Uterus (tissue), 3 donors: ENCODE measurements at regions not wholly inside any gene's neighbourhood (a gene's known extent, or its start where the extent isn't known, plus 50 kb on each side); places are given as distances from the start of the nearest gene placed in this dataset.

Source experiments
- DNase-seq, 2 donors: peaks; one replicate each; pipeline ENCODE4 v3.0.0-alpha.2; 2019 to 2020
- H3K27ac ChIP-seq, 2 donors: fragments of 200-600 bp; sonication (generic); 1 replicate in 1 of 2; 2 replicates in 1 of 2; pipeline ENCODE4 v1.5.1; 2016 to 2018
- H3K27me3 ChIP-seq, 2 donors: fragments of 200-600 bp; sonication (generic); one replicate each; pipeline ENCODE4 v1.5.1; 2018 to 2019; ENCODE audit warnings: control low read depth in 1 of 2
- H3K36me3 ChIP-seq, 2 donors: fragments of 200-600 bp; sonication (generic); one replicate each; pipeline ENCODE4 v1.5.1; 2019; ENCODE audit warnings: control low read depth in 1 of 2
- H3K4me1 ChIP-seq, 2 donors: fragments of 200-600 bp; sonication (generic); one replicate each; pipeline ENCODE4 v1.5.1; 2018 to 2019; ENCODE audit warnings: control low read depth in 1 of 2
- H3K4me3 ChIP-seq, 2 donors: fragments of 200-600 bp; sonication (generic); 1 replicate in 1 of 2; 2 replicates in 1 of 2; pipeline ENCODE4 v1.5.1; 2018 to 2019; ENCODE audit warnings: mild to moderate bottlenecking in 1 of 2
- H3K9me3 ChIP-seq, 2 donors: fragments of 200-600 bp; sonication (generic); one replicate each; pipeline ENCODE4 v1.5.1; 2019; ENCODE audit warnings: control low read depth in 1 of 2
- POLR2A ChIP-seq, 2 donors: fragments of 450-650 bp; IDR thresholded peaks; one replicate each; pipeline ENCODE4 v1.6.1; 2016; ENCODE audit warnings: antibody characterized with exemption in 2 of 2, mild to moderate bottlenecking in 1 of 2, moderate library complexity in 1 of 2
- intact Hi-C: fragments of 100-400 bp; cut with DNase I; formaldehyde crosslinking; loops from one replicate; pipeline ENCODE4 v1.15.1; 2023; ENCODE audit warnings: low total_unique reads
- TF ChIP-seq, protein P1 (sequence below), 4 experiments: fragments of 200-600 bp in 2 of 4; fragments of 450-650 bp in 2 of 4; sonication (generic) in 2 of 4; IDR thresholded peaks; one replicate each; pipeline ENCODE4 v1.5.1; 2016 to 2019; ENCODE audit warnings: antibody characterized with exemption in 4 of 4, mild to moderate bottlenecking in 2 of 4, moderate library complexity in 1 of 4
- donor health status: DM: yes; HTN: yes; CAD: no.

DNA sequence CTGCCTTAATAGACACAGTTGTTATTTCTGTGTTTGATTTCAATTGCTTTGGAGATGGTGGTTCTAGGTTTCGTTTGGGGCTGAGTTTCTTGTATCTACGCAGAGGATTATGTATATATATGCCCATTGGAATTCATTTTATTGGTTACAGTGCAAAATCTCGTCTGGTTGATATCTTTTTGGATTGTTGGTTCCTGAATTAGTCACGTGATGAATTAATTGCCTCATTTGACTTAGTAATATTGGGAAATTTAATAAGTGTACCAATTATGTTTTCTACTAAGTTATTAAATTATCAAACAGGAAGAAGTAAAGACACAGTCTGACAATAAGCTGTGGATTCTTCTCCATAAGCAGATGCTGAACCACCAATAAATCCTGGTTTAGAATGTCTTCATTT, 467.9 kb upstream of the TENM3 start:
- no peak for DNase-seq
- TF ChIP-seq, protein P1, sequence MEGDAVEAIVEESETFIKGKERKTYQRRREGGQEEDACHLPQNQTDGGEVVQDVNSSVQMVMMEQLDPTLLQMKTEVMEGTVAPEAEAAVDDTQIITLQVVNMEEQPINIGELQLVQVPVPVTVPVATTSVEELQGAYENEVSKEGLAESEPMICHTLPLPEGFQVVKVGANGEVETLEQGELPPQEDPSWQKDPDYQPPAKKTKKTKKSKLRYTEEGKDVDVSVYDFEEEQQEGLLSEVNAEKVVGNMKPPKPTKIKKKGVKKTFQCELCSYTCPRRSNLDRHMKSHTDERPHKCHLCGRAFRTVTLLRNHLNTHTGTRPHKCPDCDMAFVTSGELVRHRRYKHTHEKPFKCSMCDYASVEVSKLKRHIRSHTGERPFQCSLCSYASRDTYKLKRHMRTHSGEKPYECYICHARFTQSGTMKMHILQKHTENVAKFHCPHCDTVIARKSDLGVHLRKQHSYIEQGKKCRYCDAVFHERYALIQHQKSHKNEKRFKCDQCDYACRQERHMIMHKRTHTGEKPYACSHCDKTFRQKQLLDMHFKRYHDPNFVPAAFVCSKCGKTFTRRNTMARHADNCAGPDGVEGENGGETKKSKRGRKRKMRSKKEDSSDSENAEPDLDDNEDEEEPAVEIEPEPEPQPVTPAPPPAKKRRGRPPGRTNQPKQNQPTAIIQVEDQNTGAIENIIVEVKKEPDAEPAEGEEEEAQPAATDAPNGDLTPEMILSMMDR (IDR thresholded peaks at IDR 0.05): no peak
- no peak for TF ChIP-seq POLR2A (IDR thresholded peaks at IDR 0.05)
- Histone ChIP-seq H3K27me3 (no peaks in the 10 kb centered on the region), H3K4me1 (no peaks in the 10 kb centered on the region), H3K9me3 (peaks cover 0 to 5% of the 10 kb centered on the region in 2 donors), H3K4me3 (no peak overlapping the region), H3K36me3 (no peaks in the 10 kb centered on the region), H3K27ac (no peak overlapping the region)
- intact Hi-C loops: no loop called here

DNA sequence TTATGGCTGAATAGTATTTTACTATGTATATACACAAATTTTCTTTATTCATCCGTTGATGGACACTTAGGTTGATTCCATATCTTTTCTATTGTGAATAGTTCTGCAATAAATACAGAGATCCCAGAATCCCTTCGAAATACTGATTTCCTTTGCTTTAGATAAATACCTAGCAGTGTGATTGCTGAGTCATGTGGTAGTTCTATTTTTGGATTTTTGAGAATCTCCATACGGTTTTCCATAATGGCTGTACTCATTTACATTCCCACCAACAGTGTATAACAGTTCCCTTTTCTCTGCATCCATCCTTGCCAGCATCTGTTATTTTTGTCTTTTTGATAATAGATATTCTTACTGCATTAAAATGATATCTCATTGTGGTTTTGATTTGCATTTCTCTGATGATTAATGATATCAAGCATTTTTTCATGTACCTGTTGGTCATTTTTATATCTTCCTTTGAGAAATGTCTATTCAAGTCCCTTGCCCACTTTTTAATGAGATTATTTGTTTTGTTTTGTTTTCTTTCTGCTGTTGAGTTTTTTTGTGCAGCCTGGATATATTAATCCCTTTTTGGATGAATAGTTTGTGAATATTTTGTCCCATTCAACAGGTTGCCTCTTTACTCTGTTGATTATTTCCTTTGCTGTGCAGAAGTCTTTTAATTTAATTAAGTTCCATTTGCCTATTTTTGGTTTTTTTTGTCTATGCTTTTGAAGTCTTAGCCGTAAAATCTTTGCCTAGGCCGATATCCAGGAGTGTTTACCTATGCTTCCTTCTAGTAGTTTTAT, 466.7 kb upstream of the TENM3 start:
- Histone ChIP-seq H3K27ac (no peak overlapping the region), H3K4me1 (no peaks in the 10 kb centered on the region), H3K36me3 (no peaks in the 10 kb centered on the region), H3K27me3 (no peaks in the 10 kb centered on the region), H3K4me3 (no peak overlapping the region), H3K9me3 (peaks cover 0 to 5% of the 10 kb centered on the region in 2 donors)
- intact Hi-C loops: no loop called here
- no peak for DNase-seq
- TF ChIP-seq POLR2A (IDR thresholded peaks at IDR 0.05): no peak
- TF ChIP-seq, protein P1 (IDR thresholded peaks at IDR 0.05): no peak

DNA sequence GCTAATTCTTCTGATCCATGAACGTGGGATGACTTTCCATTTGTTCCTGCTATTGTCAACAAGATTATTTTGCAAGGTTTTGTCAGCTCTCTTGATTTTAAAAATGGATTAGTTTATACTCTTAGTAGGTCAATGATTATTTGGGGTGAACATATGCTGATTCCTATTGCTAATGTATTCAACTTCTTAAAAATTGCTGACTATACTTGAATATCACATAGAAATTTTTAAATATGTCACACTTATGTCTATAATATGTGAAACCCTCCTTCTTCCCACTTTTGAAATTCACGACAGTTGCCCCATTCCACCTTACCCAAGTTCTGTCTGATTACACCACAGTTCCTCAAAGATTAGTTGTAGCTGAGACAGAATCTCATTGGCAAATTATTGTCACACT, 465.7 kb upstream of the TENM3 start:
- intact Hi-C loops: no loop called here
- no peaks in the 10 kb centered on the region for H3K27me3 ChIP-seq
- H3K4me3 ChIP-seq: no peak overlapping the region
- no peaks in the 10 kb centered on the region for H3K36me3 ChIP-seq
- no peak overlapping the region for H3K27ac ChIP-seq
- H3K4me1 ChIP-seq: no peaks in the 10 kb centered on the region
- no peak for DNase-seq
- peaks cover 0 to 5% of the 10 kb centered on the region in 2 donors for H3K9me3 ChIP-seq
- TF ChIP-seq, protein P1 (IDR thresholded peaks at IDR 0.05): no peak
- TF ChIP-seq POLR2A (IDR thresholded peaks at IDR 0.05): no peak

DNA sequence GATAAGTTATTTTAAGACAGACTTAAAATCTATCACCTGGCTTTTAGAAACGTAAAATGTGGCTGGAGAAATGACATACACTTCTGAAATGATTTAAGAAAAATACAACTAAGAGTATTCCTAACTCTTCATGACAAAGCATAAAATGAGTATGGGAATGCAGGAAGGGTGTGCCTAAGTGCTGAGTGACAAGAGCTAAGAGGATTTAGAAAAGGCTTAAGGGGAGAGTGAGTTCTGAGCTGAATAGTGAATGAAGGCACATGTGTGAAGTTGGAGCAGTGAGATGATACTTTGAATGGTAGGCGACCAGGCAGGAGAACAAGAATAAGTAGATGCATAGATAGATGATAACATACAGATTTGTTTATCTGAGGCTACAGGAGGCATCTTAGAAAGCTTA, 458.3 kb upstream of the TENM3 start:
- TF ChIP-seq POLR2A (IDR thresholded peaks at IDR 0.05): no peak
- TF ChIP-seq, protein P1 (IDR thresholded peaks at IDR 0.05): no peak
- no peak for DNase-seq
- H3K36me3 ChIP-seq: no peaks in the 10 kb centered on the region
- no peaks in the 10 kb centered on the region for H3K27me3 ChIP-seq
- no peaks in the 10 kb centered on the region for H3K4me1 ChIP-seq
- no peak overlapping the region for H3K27ac ChIP-seq
- no peaks in the 10 kb centered on the region for H3K9me3 ChIP-seq
- no peak overlapping the region for H3K4me3 ChIP-seq
- intact Hi-C loops: no loop called here

DNA sequence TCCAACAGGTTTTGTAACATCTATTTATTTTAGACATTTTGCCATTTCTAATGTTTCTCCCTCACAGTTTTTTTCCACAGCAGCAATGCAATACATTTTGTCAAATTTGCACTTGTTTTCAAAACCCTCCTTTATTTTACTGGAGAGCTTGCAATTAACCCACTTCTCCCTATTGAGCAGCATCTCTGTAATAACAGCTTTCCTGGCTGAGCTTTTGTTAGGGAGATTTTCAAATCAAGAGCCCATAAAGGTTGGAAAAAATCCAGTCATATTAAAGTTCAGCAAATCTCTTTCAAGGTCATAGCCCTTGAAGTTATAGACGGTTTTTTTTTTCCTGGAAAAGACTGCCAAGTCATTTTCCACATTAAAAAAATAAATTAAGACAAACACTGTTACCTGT, 450.6 kb upstream of the TENM3 start:
- no peaks in the 10 kb centered on the region for H3K9me3 ChIP-seq
- intact Hi-C loops: no loop called here
- H3K27ac ChIP-seq: no peak overlapping the region
- no peaks in the 10 kb centered on the region for H3K36me3 ChIP-seq
- DNase-seq: no peak
- no peak overlapping the region for H3K4me3 ChIP-seq
- H3K4me1 ChIP-seq: no peaks in the 10 kb centered on the region
- no peak for TF ChIP-seq POLR2A (IDR thresholded peaks at IDR 0.05)
- TF ChIP-seq, protein P1 (IDR thresholded peaks at IDR 0.05): no peak
- H3K27me3 ChIP-seq: no peaks in the 10 kb centered on the region
